Hepatocyte (in vitro differentiated cells): ENCODE measurements at regions not wholly inside any gene's neighbourhood (a gene's known extent, or its start where the extent isn't known, plus 50 kb on each side); places are given as distances from the start of the nearest gene placed in this dataset.

ENCODE experiments used
- CTCF ChIP-seq: fragments of 200-600 bp; sonication (generic); IDR thresholded peaks from 2 replicates; pipeline ENCODE4 v1.5.1; 2016; ENCODE audit warnings: antibody characterized with exemption, mild to moderate bottlenecking; ENCODE audit not compliant: poor library complexity
- EZH2 ChIP-seq: fragments of 200-600 bp; sonication (generic); IDR thresholded peaks from 2 replicates; pipeline ENCODE4 v1.6.1; 2016; ENCODE audit warnings: antibody characterized with exemption, mild to moderate bottlenecking, borderline replicate concordance
- EZH2phosphoT487 ChIP-seq: fragments of 200-600 bp; sonication (generic); IDR thresholded peaks from one replicate; pipeline ENCODE4 v1.6.1; 2018; ENCODE audit warnings: antibody characterized with exemption, mild to moderate bottlenecking, low read depth, moderate library complexity; ENCODE audit not compliant: unreplicated experiment, severe bottlenecking

GRCh38 chr2:41877114-41877678, 170.6 kb upstream of the PKDCC start:
- no peak for TF ChIP-seq CTCF
- no peak for TF ChIP-seq EZH2phosphoT487
- no peak for TF ChIP-seq EZH2
